Activated CD4-positive, alpha-beta T cell treated with anti-CD3 and anti-CD28 coated beads, Interleukin-2, amount 10 ng/mL, durations not matched to agents 24 days and 14 days (primary cell): ENCODE measurements at regions not wholly inside any gene's neighbourhood (a gene's known extent, or its start where the extent isn't known, plus 50 kb on each side); places are given as distances from the start of the nearest gene placed in this dataset.

Experiments
- DNase-seq: peaks from one replicate; pipeline ENCODE4 v3.0.0; 2022
- H3K27ac Mint-ChIP-seq: one replicate; pipeline ENCODE4 v1.8.0; 2022; ENCODE audit warnings: mild to moderate bottlenecking, mixed read lengths
- H3K27me3 Mint-ChIP-seq: one replicate; pipeline ENCODE4 v1.8.0; 2022; ENCODE audit warnings: mixed read lengths
- H3K36me3 Mint-ChIP-seq: one replicate; pipeline ENCODE4 v1.8.0; 2022; ENCODE audit warnings: low read depth, mild to moderate bottlenecking, mixed read lengths
- H3K4me1 Mint-ChIP-seq: one replicate; pipeline ENCODE4 v1.8.0; 2021; ENCODE audit warnings: mixed read lengths
- H3K4me3 Mint-ChIP-seq: one replicate; pipeline ENCODE4 v1.8.0; 2022; ENCODE audit warnings: mild to moderate bottlenecking, moderate library complexity, mixed read lengths
- H3K9me3 Mint-ChIP-seq: one replicate; pipeline ENCODE4 v1.8.0; 2021; ENCODE audit warnings: mixed read lengths
- intact Hi-C: fragments of 100-400 bp; cut with micrococcal nuclease; formaldehyde crosslinking; loops from one replicate; pipeline ENCODE4 v1.15.1; 2023

- Mint-ChIP-seq H3K4me3 (no peak overlapping the region), H3K9me3 (no peaks in the 10 kb centered on the region), H3K4me1 (no peaks in the 10 kb centered on the region), H3K27me3 (no peaks in the 10 kb centered on the region), H3K27ac (no peak overlapping the region), H3K36me3 (no peaks in the 10 kb centered on the region)
- intact Hi-C loops, result no loop called here
- no peak for DNase-seq
Observed at GRCh38 chr7:20035279-20035875, 181.8 kb downstream of the MACC1 start.

- no peak overlapping the region for H3K27ac Mint-ChIP-seq
- no peak overlapping the region for H3K4me3 Mint-ChIP-seq
- intact Hi-C loops, result no loop called here
- H3K27me3 Mint-ChIP-seq, result no peaks in the 10 kb centered on the region
- H3K9me3 Mint-ChIP-seq, result no peaks in the 10 kb centered on the region
- H3K4me1 Mint-ChIP-seq, result no peaks in the 10 kb centered on the region
- no peak for DNase-seq
- H3K36me3 Mint-ChIP-seq, result no peaks in the 10 kb centered on the region
Observed at GRCh38 chr7:20033621-20034400, 183.4 kb downstream of the MACC1 start.

GRCh38 chr7:20032741-20033140 is 184.4 kb downstream of the MACC1 start:
- no peaks in the 10 kb centered on the region for H3K36me3 Mint-ChIP-seq
- intact Hi-C loops, result no loop called here

GRCh38 chr7:20030915-20031362 is 186.2 kb downstream of the MACC1 start:
- Mint-ChIP-seq H3K27me3 (no peaks in the 10 kb centered on the region), H3K9me3 (no peaks in the 10 kb centered on the region), H3K4me1 (no peaks in the 10 kb centered on the region), H3K27ac (no peak overlapping the region), H3K4me3 (no peak overlapping the region), H3K36me3 (no peaks in the 10 kb centered on the region)
- DNase-seq, result no peak
- intact Hi-C loops, result no loop called here

More at GRCh38 chr7:20032741-20033140, 184.4 kb downstream of the MACC1 start:
- no peaks in the 10 kb centered on the region for H3K9me3 Mint-ChIP-seq
- no peak overlapping the region for H3K4me3 Mint-ChIP-seq
- H3K27me3 Mint-ChIP-seq, result no peaks in the 10 kb centered on the region
- no peak for DNase-seq
- H3K4me1 Mint-ChIP-seq, result no peaks in the 10 kb centered on the region
- no peak overlapping the region for H3K27ac Mint-ChIP-seq

- no peak overlapping the region for H3K4me3 Mint-ChIP-seq
- no peak overlapping the region for H3K27ac Mint-ChIP-seq
- no peaks in the 10 kb centered on the region for H3K4me1 Mint-ChIP-seq
- H3K9me3 Mint-ChIP-seq, result no peaks in the 10 kb centered on the region
- H3K27me3 Mint-ChIP-seq, result no peaks in the 10 kb centered on the region
- DNase-seq, result no peak
- H3K36me3 Mint-ChIP-seq, result no peaks in the 10 kb centered on the region
- intact Hi-C loops, result no loop called here
Observed at GRCh38 chr7:20030417-20030816, 186.8 kb downstream of the MACC1 start.

- no peaks in the 10 kb centered on the region for H3K27me3 Mint-ChIP-seq
- no peaks in the 10 kb centered on the region for H3K9me3 Mint-ChIP-seq
- no peaks in the 10 kb centered on the region for H3K4me1 Mint-ChIP-seq
- no peaks in the 10 kb centered on the region for H3K36me3 Mint-ChIP-seq
- no peak overlapping the region for H3K4me3 Mint-ChIP-seq
- intact Hi-C loops, result no loop called here
- no peak overlapping the region for H3K27ac Mint-ChIP-seq
- DNase-seq, result no peak
Observed at GRCh38 chr7:20026762-20027161, 190.4 kb downstream of the MACC1 start.

GRCh38 chr7:20021831-20022230 is 195.4 kb downstream of the MACC1 start:
- Mint-ChIP-seq H3K36me3 (no peaks in the 10 kb centered on the region), H3K4me3 (no peak overlapping the region), H3K27ac (no peak overlapping the region), H3K9me3 (no peaks in the 10 kb centered on the region), H3K27me3 (no peaks in the 10 kb centered on the region), H3K4me1 (no peaks in the 10 kb centered on the region)
- intact Hi-C loops, result no loop called here
- no peak for DNase-seq

GRCh38 chr7:20021066-20021465 is 196.1 kb downstream of the MACC1 start:
- intact Hi-C loops, result no loop called here
- Mint-ChIP-seq H3K27ac (no peak overlapping the region), H3K36me3 (no peaks in the 10 kb centered on the region)

GRCh38 chr7:20019757-20020432 is 197.3 kb downstream of the MACC1 start:
- no peak overlapping the region for H3K27ac Mint-ChIP-seq
- intact Hi-C loops, result no loop called here
- no peaks in the 10 kb centered on the region for H3K36me3 Mint-ChIP-seq
- H3K4me3 Mint-ChIP-seq, result no peak overlapping the region
- H3K9me3 Mint-ChIP-seq, result no peaks in the 10 kb centered on the region
- DNase-seq, result no peak
- no peaks in the 10 kb centered on the region for H3K4me1 Mint-ChIP-seq
- H3K27me3 Mint-ChIP-seq, result no peaks in the 10 kb centered on the region

More at GRCh38 chr7:20021066-20021465, 196.1 kb downstream of the MACC1 start:
- Mint-ChIP-seq H3K27me3 (no peaks in the 10 kb centered on the region), H3K4me3 (no peak overlapping the region), H3K9me3 (no peaks in the 10 kb centered on the region), H3K4me1 (no peaks in the 10 kb centered on the region)
- no peak for DNase-seq

GRCh38 chr7:20016669-20017068 is 200.5 kb downstream of the MACC1 start:
- Mint-ChIP-seq H3K36me3 (no peaks in the 10 kb centered on the region), H3K4me3 (no peak overlapping the region), H3K4me1 (no peaks in the 10 kb centered on the region), H3K27me3 (no peaks in the 10 kb centered on the region), H3K9me3 (no peaks in the 10 kb centered on the region), H3K27ac (no peak overlapping the region)
- intact Hi-C loops, result no loop called here
- no peak for DNase-seq

GRCh38 chr7:20013536-20013935 is 203.6 kb downstream of the MACC1 start:
- no peaks in the 10 kb centered on the region for H3K36me3 Mint-ChIP-seq
- no peak for DNase-seq
- H3K9me3 Mint-ChIP-seq, result no peaks in the 10 kb centered on the region
- no peak overlapping the region for H3K27ac Mint-ChIP-seq
- intact Hi-C loops, result no loop called here
- no peaks in the 10 kb centered on the region for H3K27me3 Mint-ChIP-seq
- H3K4me1 Mint-ChIP-seq, result no peaks in the 10 kb centered on the region
- no peak overlapping the region for H3K4me3 Mint-ChIP-seq

GRCh38 chr7:20012100-20012499 is 205.1 kb downstream of the MACC1 start:
- Mint-ChIP-seq H3K27me3 (no peaks in the 10 kb centered on the region), H3K4me1 (no peaks in the 10 kb centered on the region), H3K4me3 (no peak overlapping the region), H3K27ac (no peak overlapping the region), H3K9me3 (no peaks in the 10 kb centered on the region), H3K36me3 (no peaks in the 10 kb centered on the region)
- no peak for DNase-seq
- intact Hi-C loops, result no loop called here

- no peaks in the 10 kb centered on the region for H3K9me3 Mint-ChIP-seq
- H3K27ac Mint-ChIP-seq, result no peak overlapping the region
- no peaks in the 10 kb centered on the region for H3K36me3 Mint-ChIP-seq
- no peaks in the 10 kb centered on the region for H3K27me3 Mint-ChIP-seq
- intact Hi-C loops, result no loop called here
- no peak for DNase-seq
- no peak overlapping the region for H3K4me3 Mint-ChIP-seq
- no peaks in the 10 kb centered on the region for H3K4me1 Mint-ChIP-seq
Observed at GRCh38 chr7:20010877-20011276, 206.3 kb downstream of the MACC1 start.

- no peak overlapping the region for H3K27ac Mint-ChIP-seq
- no peak for DNase-seq
- intact Hi-C loops, result no loop called here
- no peaks in the 10 kb centered on the region for H3K4me1 Mint-ChIP-seq
- H3K9me3 Mint-ChIP-seq, result no peaks in the 10 kb centered on the region
- H3K4me3 Mint-ChIP-seq, result no peak overlapping the region
- no peaks in the 10 kb centered on the region for H3K36me3 Mint-ChIP-seq
- H3K27me3 Mint-ChIP-seq, result no peaks in the 10 kb centered on the region
Observed at GRCh38 chr7:20007510-20007909, 209.7 kb downstream of the MACC1 start.
